ENCODE measurements at regions not wholly inside any gene's neighbourhood (a gene's known extent, or its start where the extent isn't known, plus 50 kb on each side); places are given as distances from the start of the nearest gene placed in this dataset.

DNA sequence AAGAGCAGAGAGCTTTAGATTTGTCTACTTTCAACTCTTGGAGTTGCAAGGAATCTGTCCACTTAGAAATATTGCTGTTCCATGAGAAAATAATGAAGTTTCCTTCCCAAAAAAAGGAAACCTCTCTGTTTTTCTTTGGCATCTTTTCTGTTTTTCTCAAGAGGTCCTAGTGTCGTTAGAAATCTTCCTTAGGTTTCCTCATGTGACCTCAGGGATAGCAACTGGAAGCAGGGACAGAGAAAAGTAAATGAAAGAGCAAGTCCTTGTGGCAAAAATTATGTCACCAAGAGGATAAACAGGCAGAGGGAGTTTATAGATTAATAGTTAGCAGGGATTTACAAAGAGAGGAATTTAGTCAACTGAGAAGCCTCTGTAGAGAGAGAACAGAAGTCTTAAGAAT lies 478.4 kb upstream of the ADGRL3 start:
- TF ChIP-seq, protein P1, sequence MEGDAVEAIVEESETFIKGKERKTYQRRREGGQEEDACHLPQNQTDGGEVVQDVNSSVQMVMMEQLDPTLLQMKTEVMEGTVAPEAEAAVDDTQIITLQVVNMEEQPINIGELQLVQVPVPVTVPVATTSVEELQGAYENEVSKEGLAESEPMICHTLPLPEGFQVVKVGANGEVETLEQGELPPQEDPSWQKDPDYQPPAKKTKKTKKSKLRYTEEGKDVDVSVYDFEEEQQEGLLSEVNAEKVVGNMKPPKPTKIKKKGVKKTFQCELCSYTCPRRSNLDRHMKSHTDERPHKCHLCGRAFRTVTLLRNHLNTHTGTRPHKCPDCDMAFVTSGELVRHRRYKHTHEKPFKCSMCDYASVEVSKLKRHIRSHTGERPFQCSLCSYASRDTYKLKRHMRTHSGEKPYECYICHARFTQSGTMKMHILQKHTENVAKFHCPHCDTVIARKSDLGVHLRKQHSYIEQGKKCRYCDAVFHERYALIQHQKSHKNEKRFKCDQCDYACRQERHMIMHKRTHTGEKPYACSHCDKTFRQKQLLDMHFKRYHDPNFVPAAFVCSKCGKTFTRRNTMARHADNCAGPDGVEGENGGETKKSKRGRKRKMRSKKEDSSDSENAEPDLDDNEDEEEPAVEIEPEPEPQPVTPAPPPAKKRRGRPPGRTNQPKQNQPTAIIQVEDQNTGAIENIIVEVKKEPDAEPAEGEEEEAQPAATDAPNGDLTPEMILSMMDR (conservative IDR thresholded peaks at IDR 0.05 in 1 of 2, IDR thresholded peaks at IDR 0.05 in 1 of 2; ENCODE audit: extremely low read depth in 1 of 2, insufficient read depth in 1 of 2, low read depth in 1 of 2, low read length in 2 of 2), result no peak
- TF ChIP-seq EZH2 (IDR thresholded peaks at IDR 0.05; ENCODE audit: borderline replicate concordance, low read length), result no peak

Measured in mammary epithelial cell (primary cell).